NCI-H2107 treated with DMSO at 0.1 percent for 48 hours (cell line): ENCODE measurements at regions not wholly inside any gene's neighbourhood (a gene's known extent, or its start where the extent isn't known, plus 50 kb on each side); places are given as distances from the start of the nearest gene placed in this dataset.

Source experiments
- DNase-seq: peaks from one replicate; lab custom pipeline; 2025; ENCODE audit not compliant: unreplicated experiment; lab: John Stamatoyannopoulos, UW

DNA sequence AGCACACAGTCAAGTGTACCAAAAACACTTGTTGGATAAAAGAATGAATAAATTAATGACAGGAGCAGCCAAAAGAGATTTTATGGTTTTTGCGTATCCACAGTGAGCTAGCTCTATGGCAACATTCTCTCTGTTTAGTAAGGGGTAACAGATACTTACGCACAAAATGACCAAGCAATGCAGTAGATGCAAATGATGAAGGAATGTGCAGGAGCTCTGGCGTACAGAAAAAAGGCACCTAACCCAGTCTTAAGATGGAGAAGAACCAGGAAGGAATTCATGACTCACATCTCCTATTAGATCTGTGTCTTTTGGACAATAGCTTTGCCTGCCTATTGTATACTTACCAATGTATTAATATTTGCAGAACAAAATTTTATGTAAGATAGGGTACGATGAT, 191.9 kb upstream of the PREP start:
- DNase-seq, result no peak

DNA sequence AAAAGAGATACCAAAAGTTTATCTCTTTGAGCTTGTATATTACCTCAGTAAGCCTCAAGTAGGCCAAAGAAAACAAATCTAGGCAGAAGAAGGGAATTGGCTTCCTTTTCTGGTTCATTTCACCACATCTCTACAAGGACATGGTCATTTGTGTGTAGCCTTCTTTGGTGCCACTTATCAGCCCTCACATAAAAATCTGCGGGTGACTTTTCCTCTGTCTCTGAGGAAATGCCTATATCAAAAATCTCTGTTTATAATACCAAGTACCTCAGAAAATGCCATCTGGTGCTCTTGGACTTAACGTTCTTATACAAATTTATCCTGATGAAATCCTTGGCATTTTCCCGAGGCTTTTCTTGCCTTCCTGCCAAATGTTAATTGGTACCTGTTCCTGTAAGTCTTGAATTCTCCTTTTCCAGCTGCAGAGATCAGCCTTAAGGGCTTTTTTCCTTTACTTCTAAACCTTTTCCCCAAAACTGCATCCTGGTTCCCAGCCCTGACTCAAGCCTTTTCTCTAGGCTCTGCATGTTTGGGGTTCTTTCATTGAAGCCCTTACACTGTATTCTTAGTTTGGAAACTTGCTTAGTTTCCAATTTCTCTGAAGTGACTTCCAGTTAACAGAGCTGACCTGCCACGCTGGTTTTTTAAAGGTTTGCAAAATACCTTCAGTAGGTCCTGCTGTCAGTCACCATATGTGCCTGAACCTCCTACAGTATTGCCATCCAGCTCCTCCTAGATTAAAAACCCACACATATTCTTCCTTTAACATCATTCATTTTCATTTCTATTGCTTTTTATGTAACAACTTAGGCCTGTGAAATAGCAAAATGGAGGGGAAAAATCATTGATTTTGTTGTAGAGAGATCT, 191.2 kb upstream of the PREP start:
- DNase-seq, result no peak

DNA sequence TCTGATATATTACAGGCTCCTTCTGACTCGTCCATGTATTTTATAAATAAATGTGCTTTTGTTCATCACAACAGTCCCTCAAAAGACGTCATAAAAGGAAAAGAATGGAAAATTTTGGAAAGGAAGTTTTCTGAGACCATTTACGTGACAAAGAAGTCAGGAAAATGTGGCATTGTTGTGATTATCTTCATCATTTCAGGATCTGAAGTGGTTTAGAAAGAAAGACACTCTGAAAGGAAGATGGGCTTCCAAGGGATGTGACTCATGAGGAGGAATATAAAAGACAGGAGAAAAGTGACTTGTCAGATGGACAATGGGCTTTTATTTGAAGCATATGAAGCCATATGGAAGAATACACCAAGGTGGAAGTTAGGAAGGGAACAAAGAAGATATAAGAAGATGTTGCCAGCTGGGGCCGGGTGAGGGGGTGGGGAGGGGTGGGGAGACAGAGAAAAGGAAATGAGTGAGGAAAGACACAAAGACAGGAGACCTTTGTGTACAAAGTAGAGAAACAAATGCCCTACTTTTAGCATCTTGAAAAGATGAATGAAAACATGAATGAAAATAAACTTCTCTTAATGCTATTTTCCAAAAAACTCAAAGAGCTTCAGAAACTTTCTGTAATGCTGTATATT, 190.3 kb upstream of the PREP start:
- no peak for DNase-seq

DNA sequence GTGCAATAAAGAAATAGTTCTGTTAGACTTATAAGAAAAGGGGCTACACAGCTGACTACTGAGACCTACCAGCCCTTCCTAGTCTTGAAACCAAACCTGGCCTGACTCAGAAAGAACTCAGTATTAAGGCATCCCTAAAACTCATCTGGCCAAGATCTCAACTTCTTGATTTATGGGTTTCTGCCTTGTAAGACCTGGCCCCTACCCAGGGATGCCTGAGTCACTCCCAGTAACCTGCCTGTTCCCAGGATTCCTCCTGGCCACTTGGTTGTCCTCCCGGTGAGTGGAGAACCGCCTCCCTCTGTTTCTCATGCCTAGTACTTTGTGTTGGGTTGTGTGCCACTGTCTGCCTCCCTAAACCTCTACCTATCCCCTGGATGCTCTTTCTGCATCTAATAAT, 189.4 kb upstream of the PREP start:
- DNase-seq, result no peak

DNA sequence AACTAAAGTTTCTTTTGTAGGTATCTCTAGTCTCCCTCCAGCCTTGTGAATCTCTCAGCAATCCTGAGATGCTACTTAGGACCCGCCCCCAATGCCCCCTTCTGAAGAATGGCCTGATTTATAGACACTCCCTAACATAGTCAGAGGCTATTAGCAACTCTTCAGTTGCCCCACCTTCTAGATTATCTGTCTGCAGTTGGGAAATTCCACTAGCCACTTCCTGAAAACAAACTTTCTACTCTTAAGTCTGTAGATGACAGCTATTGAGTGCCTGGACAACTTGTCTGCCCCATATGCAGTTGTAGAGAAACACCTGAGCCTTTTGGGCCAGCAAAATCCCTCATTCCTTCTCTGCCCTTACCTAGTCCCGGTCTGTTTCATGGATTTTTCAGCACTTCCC, 188.2 kb upstream of the PREP start:
- DNase-seq, result no peak

DNA sequence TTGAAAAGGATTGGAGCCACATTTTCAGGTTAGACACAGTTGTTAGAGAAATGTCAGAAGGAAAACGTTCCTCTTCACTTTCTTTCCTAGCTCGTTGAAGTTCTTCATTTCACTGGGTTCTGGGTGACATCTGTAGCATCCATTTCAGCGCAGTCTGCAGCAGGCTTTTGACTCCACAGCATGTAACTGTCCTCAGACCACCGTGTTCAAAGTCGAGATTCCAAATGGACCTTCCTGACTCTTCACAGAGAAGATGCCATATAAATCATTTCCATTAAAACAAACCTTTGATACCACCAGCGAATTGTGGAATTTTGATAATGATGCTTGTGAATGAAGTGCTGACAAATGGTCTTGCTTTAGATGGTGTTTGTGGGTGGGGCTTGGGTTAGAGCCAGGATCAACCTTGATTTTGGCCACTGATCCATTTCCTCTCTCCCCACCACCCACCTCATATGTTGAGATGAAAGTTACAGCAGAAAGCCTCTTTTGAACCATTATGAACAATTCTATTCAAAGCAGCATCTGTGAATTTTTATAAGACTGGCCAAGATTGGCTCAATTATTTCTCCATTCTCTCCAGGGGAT, 185.3 kb upstream of the PREP start:
- no peak for DNase-seq

DNA sequence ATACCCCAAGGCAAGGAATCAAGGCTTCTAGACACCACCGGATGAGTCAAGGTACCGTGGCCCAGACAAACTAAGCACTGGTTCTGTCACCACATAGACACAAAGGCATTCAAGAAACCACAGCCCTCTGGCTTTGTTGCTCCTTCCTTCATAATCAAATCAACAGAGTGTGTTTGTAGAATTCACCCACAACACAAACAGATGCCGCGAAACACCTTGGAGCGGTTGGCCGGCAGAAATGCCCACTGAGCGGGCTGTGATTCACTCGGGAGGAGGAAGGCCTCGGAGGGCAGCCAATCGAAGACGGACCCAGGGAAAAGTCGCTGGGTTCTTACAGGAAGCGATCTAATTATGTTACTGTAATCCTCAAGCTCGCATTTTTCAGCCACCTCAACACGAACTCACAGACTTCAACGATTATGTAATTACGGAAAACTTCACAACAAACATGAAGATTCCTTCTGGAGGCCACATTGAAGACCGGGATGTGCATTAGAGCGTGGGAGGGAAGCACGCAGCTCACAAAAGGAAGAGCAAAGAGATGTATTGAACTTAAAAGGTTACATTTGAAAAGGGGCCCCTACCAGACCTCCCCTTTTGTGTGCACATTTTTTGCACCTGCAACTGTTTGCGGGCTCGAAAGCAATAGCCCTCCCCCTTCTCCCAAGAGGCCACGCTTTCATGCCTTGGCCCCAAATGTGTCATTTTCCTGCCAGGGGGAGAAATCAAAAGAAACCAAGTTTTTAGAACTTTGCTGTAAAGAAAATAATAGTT, 184.7 kb upstream of the PREP start:
- no peak for DNase-seq

DNA sequence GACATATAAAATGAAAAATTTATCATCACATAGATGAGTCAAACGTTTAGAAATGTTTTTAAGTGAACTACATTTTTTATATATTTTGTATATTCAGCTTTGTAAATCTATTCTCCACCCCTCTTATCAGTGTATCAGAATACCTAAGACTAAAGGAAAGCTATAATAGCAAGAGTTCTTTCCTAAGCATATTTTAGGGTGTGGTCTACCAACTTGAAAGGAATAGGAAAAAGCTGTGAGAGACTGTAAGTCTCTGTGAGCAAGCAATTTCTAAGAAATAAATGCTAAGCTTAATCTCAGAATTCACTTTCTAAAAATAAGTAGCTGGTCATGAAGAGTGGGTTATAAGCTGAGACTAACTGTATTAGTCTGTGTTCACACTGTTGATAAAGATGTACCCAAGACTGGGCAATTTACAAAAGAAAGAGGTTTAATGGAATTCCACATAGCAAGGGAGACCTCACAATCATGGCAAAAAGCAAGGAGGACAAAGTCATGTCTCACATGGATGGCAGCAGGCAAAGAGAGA, 175.4 kb upstream of the PREP start:
- no peak for DNase-seq

DNA sequence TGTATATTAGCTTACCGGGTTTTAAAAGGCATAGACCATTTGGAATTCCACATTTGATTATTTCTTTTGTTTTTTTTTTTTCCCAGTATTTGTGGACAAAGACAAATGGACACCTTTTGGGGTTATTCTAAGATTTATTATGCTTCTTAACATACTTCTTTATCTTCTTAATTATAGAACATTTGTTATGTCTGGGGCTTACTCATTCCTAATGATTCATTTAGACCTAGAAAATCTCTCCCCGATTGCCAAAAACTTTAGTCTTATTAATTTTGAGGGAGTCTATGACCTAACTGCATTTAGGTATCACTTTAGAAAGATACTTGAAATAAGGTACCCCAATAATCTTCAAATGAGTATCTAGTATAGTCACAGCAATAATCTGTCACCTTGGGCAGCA, 170.7 kb upstream of the PREP start:
- DNase-seq, result no peak

DNA sequence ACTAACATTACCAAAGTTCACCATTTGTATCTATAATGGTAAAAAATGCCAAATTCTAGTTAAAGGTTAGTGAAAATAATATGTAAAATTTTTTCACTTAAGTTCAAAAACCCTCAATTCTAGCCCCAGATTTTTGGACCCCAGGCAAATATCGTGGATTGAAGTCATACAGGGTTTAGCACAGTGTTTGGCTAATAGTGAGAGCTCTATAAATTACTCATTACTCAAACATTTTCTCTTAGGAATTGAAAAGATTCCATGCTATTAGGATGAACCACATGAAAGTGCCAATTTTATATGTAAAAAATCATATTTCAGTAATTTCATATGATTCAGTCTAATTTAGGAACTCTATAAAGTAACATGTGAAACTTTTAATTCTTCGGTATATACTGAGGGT, 170.3 kb upstream of the PREP start:
- DNase-seq, result no peak

DNA sequence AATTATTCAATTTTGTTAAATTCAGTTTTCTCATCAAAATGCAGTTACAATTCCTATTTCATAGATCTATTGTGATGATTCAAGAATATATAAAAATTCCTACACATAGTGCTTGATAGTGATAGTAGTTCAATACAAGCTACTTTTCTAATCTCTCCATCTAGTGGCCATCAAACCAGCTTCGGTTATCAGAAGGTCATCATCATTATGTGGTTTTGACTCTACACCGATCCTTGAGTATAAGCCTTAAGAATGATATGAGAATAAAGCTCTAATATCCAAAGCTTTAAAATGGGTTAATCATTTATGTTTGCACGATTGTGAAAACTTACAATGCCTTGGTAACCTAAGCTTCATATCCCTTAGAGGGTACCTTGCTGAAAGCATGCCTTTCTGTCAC, 167.5 kb upstream of the PREP start:
- no peak for DNase-seq

DNA sequence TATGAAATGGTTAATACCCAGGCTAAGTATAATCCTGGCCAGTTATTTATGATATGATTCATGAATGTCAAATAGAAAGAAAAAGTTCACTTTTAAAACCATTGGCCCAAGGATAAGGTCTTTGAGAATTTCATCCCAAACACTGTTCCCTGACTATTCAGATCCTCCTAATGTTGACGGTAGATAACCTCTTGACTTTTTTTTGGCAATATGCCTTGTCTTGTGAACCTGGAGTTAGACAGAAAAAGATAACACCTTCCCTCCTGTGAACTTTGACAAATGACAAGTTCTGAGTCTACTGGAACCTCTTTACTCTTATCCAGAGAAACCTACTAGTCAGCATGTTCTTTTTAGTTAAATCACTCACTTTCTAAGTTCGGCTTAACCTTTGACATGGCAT, 166.8 kb upstream of the PREP start:
- DNase-seq, result no peak

DNA sequence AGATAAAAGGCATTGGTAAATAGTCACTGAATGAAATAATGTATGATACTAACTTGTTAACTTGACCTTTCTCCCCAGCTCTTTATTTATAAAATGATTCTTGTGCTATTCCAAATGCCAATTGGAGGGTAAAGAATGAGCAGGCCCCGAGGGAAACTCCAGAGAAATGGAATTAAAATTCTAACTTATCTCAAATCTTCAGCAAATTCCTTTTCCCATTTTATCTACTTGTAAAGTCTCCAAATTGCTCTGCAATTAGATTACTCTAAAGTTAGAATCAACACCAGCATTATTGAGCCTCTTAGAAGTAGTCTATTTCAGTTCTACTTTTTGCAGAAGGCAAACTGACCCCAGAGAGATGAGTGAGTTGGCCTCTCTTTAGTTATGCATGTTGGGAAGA, 165.9 kb upstream of the PREP start:
- no peak for DNase-seq

DNA sequence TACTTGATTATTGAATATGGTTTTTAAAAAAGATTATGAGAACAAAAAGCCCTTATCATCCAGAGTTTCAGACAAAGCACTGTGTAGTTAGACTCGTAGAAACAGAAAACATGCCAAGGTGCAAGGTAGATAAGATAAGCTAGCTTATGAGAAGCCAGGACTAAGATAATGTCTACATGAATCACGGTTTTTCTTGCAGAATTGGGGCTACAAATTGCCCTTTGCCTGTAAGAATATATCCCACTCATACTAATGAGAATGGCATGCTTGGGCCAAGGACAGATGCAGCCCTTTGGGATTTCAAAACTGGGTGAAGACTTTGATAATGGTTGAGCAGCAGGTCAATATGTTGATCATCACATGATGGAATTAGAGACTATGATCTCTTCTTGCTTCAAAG, 165.3 kb upstream of the PREP start:
- no peak for DNase-seq

DNA sequence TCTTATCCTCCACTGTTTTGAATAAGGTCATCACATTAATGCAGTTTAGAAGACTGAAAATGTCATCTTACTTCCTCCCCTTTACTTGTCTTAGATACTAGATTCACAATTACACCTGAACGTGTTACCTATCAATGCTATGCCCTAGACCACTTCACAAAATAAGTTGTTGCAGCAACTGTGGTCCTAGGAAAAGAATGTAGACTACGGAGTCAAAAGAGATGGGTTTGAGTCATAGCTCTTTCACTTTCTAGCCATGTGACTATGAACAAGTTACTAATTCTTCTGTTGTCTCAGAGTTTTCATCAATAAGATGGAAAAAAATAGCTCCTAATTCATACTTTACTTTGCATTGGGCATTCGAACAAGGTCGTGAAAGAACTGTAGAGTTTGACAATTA, 164.3 kb upstream of the PREP start:
- no peak for DNase-seq

DNA sequence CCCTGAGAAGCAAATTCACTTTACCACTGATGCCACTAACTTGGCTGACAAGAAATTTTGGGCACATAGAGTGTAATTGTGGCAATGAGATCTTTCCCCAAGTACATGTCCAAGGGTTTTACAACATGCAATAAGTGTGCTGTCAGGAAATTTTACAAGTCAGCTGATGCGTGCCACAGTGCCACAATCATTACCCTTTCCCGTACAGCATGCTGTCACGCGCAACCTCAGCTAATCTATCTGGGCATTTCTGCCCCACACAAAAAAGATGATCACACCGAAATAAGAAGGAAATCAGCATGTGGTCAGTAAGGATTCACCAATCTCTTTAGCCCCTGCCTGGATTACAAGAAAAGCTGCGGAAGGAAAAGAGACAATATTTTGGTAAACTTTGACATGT, 163.6 kb upstream of the PREP start:
- DNase-seq, result no peak

DNA sequence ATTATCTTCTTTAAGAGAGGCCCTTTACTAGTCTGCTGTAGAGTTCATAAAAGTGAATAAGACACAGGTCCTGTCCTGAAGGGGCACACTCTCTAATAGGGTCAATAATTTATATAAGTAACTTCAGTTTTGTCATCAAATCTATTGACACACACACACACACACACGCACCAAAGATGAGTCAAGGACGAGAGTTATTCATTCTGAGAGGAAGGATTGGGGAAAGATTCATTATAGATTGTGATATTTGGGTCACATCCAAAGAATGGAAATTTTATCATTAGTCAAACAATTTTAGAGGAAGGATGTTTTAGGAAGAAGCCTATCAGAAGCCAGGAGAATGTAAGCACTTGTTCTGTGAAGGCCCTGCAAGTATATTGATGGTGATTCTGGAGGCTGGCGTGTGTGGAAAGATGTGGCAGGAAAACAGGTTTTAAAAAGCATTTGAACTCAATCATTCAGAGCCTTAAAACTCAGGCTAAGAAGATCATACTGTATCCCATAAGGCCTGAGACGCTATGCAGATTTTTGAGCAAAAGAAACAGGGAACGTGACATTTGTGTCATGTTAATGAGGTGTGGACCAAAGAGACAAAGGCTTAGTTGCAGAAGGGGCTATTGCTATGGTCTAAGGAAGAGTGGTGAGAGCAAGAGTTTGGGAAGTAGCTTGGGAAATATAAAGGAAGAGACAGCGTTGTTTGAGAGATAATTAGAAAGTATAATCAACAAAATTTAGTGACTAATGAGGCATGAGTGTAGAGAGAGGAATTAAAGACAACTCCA, 161.4 kb upstream of the PREP start:
- DNase-seq, result no peak

DNA sequence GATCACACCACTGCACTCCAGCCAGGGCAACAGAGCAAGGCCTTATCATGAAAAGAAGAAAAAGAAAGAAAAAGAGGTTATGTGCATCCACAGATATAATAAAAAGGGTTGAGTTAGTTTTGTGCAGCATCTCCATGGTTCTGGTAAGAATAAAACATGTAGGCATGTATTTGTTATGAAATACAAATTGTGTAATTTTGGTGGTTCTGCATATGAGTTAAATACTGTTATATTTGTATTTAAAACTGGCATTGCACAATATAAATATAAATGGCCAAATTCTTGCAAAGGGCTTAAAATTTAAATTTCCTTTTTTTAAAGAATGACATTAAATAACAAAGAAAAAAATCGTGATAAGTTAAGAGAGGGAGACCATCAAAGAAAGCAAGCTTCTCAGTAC, 159.1 kb upstream of the PREP start:
- DNase-seq, result no peak

DNA sequence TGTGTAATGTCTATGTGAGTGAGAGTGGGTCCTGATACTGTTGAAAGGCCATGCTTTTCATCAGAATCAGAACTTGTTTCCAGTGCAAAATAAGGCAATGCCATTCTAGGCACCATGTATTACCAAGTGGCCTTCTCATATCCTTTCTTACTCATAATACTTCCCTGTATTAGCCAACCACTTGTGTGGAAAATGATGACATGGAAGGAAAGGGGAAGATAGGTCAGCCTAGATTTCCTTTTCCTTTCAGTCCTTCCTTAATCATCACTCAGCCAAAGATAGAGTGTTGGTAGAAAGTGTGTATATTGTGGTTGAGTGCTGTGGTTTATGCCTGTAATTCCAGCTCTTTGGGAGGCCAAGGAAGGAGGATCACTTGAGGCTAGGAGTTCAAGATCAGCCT, 158.6 kb upstream of the PREP start:
- no peak for DNase-seq

DNA sequence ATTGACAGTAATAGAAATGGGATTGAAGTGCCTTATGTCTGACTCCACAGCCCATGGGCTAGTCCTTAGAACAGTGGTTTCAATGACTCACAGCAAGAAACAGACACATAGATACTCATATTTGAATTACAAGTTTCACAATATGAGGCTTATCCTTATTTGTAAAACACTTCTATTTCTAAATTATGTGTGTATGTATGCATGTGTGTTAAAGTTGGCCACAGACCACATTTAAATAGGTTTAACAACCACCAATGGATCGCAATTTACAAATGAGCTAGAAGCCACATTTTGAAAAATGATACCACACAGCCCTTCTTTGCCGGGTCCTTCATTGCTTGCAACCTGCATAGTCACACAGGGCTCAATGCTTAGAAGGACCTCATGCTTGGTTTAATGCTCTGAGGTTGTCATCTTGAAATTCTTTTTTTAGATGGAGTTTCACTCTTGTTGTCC, 157.8 kb upstream of the PREP start:
- DNase-seq, result no peak

DNA sequence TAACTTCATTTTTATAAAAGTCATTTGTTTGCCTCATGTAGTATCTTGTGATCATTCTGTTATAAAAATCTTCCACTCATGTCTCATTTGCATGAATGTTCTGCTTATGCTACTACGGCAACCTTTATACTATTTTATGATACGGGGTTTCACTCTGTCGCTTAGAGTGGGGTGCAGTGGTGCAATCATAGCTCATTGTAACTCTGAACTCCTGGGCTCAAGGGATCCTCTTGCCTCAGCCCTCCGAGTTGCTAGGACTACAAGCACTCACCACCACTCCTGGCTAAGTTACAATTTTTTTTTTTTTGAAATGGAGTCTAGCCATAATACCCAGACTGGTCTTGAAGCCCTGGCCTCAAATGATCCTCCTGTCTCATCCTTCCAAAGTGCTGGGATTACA, 154.4 kb upstream of the PREP start:
- no peak for DNase-seq
